GM12892 (cell line): ENCODE measurements at regions not wholly inside any gene's neighbourhood (a gene's known extent, or its start where the extent isn't known, plus 50 kb on each side); places are given as distances from the start of the nearest gene placed in this dataset.

ENCODE experiments used
- POLR2A ChIP-seq: IDR thresholded peaks from 2 replicates; pipeline ENCODE4 v1.6.1; 2011; ENCODE audit warnings: low read depth, low read length, control low read depth
- POLR2AphosphoS5 ChIP-seq: IDR thresholded peaks from 2 replicates; pipeline ENCODE4 v1.6.1; 2011; ENCODE audit warnings: low read depth, low read length, control low read depth
- TAF1 ChIP-seq: IDR thresholded peaks from 2 replicates; pipeline ENCODE4 v1.6.1; 2011; ENCODE audit warnings: low read depth, mild to moderate bottlenecking, control low read depth, low read length, borderline replicate concordance

DNA sequence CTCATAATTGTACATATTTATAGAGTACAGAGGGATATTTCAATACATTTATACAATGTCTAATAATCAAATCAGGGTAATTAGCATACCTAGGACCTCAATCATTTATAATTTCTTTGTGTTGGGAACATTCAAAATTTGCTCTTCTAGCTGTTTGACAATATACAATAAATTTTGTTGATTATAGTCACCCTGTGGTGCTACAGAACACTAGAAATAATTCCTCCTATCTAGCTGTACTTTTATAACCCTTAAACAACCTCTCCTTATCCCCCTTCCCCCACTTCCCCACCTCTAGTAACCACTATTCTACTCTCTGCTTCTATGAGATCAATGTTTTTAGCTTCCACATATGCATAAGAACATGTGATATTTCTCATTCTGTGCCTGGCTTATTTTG, 328.4 kb upstream of the RBMS1 start:
- TF ChIP-seq POLR2A (no peak), POLR2AphosphoS5 (no peak), TAF1 (no peak)
